GM10248 (cell line): ENCODE measurements at regions not wholly inside any gene's neighbourhood (a gene's known extent, or its start where the extent isn't known, plus 50 kb on each side); places are given as distances from the start of the nearest gene placed in this dataset.

Experiments
- CTCF ChIA-PET: fragments of 300-600 bp; sonication (Branson Sonifier 250); formaldehyde crosslinking; extraction: SDS; loops from one replicate; lab custom pipeline; 2021; ENCODE audit warnings: antibody characterized with exemption; lab: Yijun Ruan, JAX
- POLR2A ChIA-PET: fragments of 350-650 bp; sonication (Branson Sonifier 250); formaldehyde crosslinking; extraction: SDS; loops from one replicate; lab custom pipeline; 2020; ENCODE audit warnings: antibody characterized with exemption; lab: Yijun Ruan, JAX
- DNase-seq: peaks from one replicate; pipeline ENCODE4 v3.0.0; 2012; ENCODE audit errors: extremely low spot score
- CTCF ChIP-seq: IDR thresholded peaks from 2 replicates; pipeline ENCODE4 v1.5.1; 2012; ENCODE audit warnings: mild to moderate bottlenecking, low read depth; ENCODE audit errors: extremely low read depth, missing control alignments, control extremely low read depth

GRCh38 chr4:179530958-179531357 is 2088.7 kb upstream of the AGA start:
- no peak for TF ChIP-seq CTCF
- no peak for DNase-seq
- ChIA-PET POLR2A (no interaction called here), CTCF (no interaction called here)

- no peak for DNase-seq
- ChIA-PET CTCF (interaction anchor here (1.1 kb wide), 1 partner anchor 9 kb away, joined by 3 read pairs; no protein-coding TSS in a partner anchor), POLR2A (no interaction called here)
- TF ChIP-seq CTCF: no peak
These were observed 2094.5 kb upstream of the AGA start for GRCh38 chr4:179536694-179537093.

GRCh38 chr4:179539641-179540040 is 2097.4 kb upstream of the AGA start:
- CTCF ChIA-PET: no interaction called here
- POLR2A ChIA-PET: no interaction called here

GRCh38 chr4:179543771-179544170 is 2101.5 kb upstream of the AGA start:
- POLR2A ChIA-PET: no interaction called here
- no peak for DNase-seq
- CTCF ChIA-PET: interaction anchor here (1.0 kb wide), 1 partner anchor 21 kb away, joined by 3 read pairs; no protein-coding TSS in a partner anchor
- TF ChIP-seq CTCF: no peak

More at GRCh38 chr4:179539641-179540040, 2097.4 kb upstream of the AGA start:
- DNase-seq: no peak
- TF ChIP-seq CTCF: no peak

- no peak for TF ChIP-seq CTCF
- no peak for DNase-seq
- ChIA-PET POLR2A (no interaction called here), CTCF (interaction anchor here (1.0 kb wide), 1 partner anchor 22 kb away, joined by 3 read pairs; no protein-coding TSS in a partner anchor)
These were observed 2102.3 kb upstream of the AGA start for GRCh38 chr4:179544496-179544895.

GRCh38 chr4:179552131-179552530 is 2109.9 kb upstream of the AGA start:
- ChIA-PET CTCF (no interaction called here), POLR2A (no interaction called here)
- no peak for TF ChIP-seq CTCF
- DNase-seq: no peak
